ENCODE measurements at regions not wholly inside any gene's neighbourhood (a gene's known extent, or its start where the extent isn't known, plus 50 kb on each side); places are given as distances from the start of the nearest gene placed in this dataset.

GRCh38 chr9:102101723-102102122 lies 363.3 kb upstream of the GRIN3A start:
- DNase-seq = no peak
- Histone ChIP-seq H3K36me3 (no peaks in the 10 kb centered on the region), H3K27me3 (no peaks in the 10 kb centered on the region), H3K4me1 (no peaks in the 10 kb centered on the region), H3K4me3 (no peak overlapping the region), H3K27ac (no peak overlapping the region), H3K9me3 (no peaks in the 10 kb centered on the region)
- TF ChIP-seq, protein P1, sequence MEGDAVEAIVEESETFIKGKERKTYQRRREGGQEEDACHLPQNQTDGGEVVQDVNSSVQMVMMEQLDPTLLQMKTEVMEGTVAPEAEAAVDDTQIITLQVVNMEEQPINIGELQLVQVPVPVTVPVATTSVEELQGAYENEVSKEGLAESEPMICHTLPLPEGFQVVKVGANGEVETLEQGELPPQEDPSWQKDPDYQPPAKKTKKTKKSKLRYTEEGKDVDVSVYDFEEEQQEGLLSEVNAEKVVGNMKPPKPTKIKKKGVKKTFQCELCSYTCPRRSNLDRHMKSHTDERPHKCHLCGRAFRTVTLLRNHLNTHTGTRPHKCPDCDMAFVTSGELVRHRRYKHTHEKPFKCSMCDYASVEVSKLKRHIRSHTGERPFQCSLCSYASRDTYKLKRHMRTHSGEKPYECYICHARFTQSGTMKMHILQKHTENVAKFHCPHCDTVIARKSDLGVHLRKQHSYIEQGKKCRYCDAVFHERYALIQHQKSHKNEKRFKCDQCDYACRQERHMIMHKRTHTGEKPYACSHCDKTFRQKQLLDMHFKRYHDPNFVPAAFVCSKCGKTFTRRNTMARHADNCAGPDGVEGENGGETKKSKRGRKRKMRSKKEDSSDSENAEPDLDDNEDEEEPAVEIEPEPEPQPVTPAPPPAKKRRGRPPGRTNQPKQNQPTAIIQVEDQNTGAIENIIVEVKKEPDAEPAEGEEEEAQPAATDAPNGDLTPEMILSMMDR (IDR thresholded peaks at IDR 0.05) = no peak
- TF ChIP-seq POLR2A (IDR thresholded peaks at IDR 0.05) = no peak
- intact Hi-C loops (cut with DNase I; ENCODE audit: low total_unique reads) = no loop called here

DNA sequence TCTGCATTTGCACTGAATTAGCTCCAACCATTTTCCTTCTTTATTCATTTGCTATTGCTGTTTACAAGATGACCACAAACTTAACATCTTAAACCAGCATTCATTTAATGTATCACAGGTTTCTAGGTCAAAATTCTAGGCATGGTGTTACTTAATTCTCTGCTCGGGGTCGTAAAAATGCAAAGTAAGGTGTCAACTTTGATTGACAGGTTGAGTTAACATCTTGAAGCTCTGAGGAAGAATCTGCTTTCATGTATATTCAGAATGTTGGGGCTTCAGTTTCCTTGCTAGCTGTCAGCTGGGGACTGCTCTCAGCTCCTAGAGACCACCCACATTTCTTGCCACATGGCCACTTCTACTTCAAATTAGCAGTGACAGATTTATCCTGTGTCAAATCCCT lies 348.7 kb upstream of the GRIN3A start:
- no peak for DNase-seq
- H3K27me3 ChIP-seq = no peaks in the 10 kb centered on the region
- no peaks in the 10 kb centered on the region for H3K9me3 ChIP-seq
- no peaks in the 10 kb centered on the region for H3K4me1 ChIP-seq
- no peak for TF ChIP-seq POLR2A (IDR thresholded peaks at IDR 0.05)
- TF ChIP-seq, protein P1 (IDR thresholded peaks at IDR 0.05) = no peak
- no peak overlapping the region for H3K27ac ChIP-seq
- intact Hi-C loops (cut with DNase I; ENCODE audit: low total_unique reads) = no loop called here
- H3K4me3 ChIP-seq = no peak overlapping the region
- no peaks in the 10 kb centered on the region for H3K36me3 ChIP-seq

- no peak overlapping the region for H3K27ac ChIP-seq
- no peak overlapping the region for H3K4me3 ChIP-seq
- no peaks in the 10 kb centered on the region for H3K27me3 ChIP-seq
- intact Hi-C loops (cut with DNase I; ENCODE audit: low total_unique reads) = no loop called here
- no peaks in the 10 kb centered on the region for H3K4me1 ChIP-seq
- no peaks in the 10 kb centered on the region for H3K9me3 ChIP-seq
- TF ChIP-seq, protein P1 (IDR thresholded peaks at IDR 0.05) = no peak
- no peak for TF ChIP-seq POLR2A (IDR thresholded peaks at IDR 0.05)
- DNase-seq = no peak
- H3K36me3 ChIP-seq = no peaks in the 10 kb centered on the region
Measured at GRCh38 chr9:102085548-102085947, 347.1 kb upstream of the GRIN3A start.

GRCh38 chr9:102072059-102072764 lies 333.8 kb upstream of the GRIN3A start:
- Histone ChIP-seq H3K9me3 (no peaks in the 10 kb centered on the region), H3K36me3 (no peaks in the 10 kb centered on the region), H3K4me1 (no peaks in the 10 kb centered on the region), H3K27ac (no peak overlapping the region), H3K27me3 (no peaks in the 10 kb centered on the region), H3K4me3 (no peak overlapping the region)
- no peak for DNase-seq
- no peak for TF ChIP-seq POLR2A (IDR thresholded peaks at IDR 0.05)
- TF ChIP-seq, protein P1 (IDR thresholded peaks at IDR 0.05) = no peak
- intact Hi-C loops (cut with DNase I; ENCODE audit: low total_unique reads) = no loop called here

DNA sequence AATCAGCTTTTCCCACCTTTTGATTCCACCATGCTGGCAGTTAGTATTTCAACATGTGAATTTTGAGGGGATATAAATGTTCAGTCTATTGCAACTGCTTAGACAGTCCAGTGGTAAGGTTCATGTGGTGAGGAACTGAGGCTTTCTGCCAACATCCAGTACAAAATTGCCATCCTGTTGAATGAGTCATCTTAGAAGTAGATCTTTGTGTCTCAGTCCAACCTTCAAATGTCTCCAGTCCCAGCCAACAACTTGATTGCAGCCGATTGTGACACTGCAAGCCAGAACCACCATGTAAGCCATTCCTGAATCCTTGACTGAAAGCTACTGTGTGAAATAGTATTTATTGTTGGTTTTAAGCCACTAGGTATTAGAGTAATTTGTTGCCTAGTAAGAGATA lies 331.5 kb upstream of the GRIN3A start:
- Histone ChIP-seq H3K36me3 (no peaks in the 10 kb centered on the region), H3K27ac (no peak overlapping the region), H3K4me3 (no peak overlapping the region), H3K9me3 (no peaks in the 10 kb centered on the region), H3K27me3 (no peaks in the 10 kb centered on the region), H3K4me1 (no peaks in the 10 kb centered on the region)
- intact Hi-C loops (cut with DNase I; ENCODE audit: low total_unique reads) = no loop called here
- no peak for DNase-seq
- TF ChIP-seq, protein P1 (IDR thresholded peaks at IDR 0.05) = no peak
- TF ChIP-seq POLR2A (IDR thresholded peaks at IDR 0.05) = no peak

Measured in uterus (tissue), 3 donors.